Progenitor cell of endocrine pancreas (in vitro differentiated cells): ENCODE measurements at regions not wholly inside any gene's neighbourhood (a gene's known extent, or its start where the extent isn't known, plus 50 kb on each side); places are given as distances from the start of the nearest gene placed in this dataset.
"Not testable (repeated sequence)": the region's sequence is repeated elsewhere in the genome, so short reads cannot be mapped to it uniquely, and the experiment has no call there.

Experiments
- DNase-seq: peaks from one replicate; pipeline ENCODE4 v3.0.0; 2021; ENCODE audit warnings: low spot score; ENCODE audit not compliant: unreplicated experiment
- H3K27ac Mint-ChIP-seq: 2 replicates; pipeline ENCODE4 v1.8.0; 2021; ENCODE audit warnings: mild to moderate bottlenecking, moderate library complexity, mixed read lengths
- H3K27me3 Mint-ChIP-seq: 2 replicates; pipeline ENCODE4 v1.8.0; 2021; ENCODE audit warnings: mixed read lengths
- H3K36me3 Mint-ChIP-seq: 2 replicates; pipeline ENCODE4 v1.8.0; 2022; ENCODE audit warnings: mixed read lengths; ENCODE audit not compliant: insufficient read depth
- H3K4me1 Mint-ChIP-seq: 2 replicates; pipeline ENCODE4 v1.8.0; 2021; ENCODE audit warnings: low read depth, mixed read lengths
- H3K4me3 Mint-ChIP-seq: 2 replicates; pipeline ENCODE4 v1.8.0; 2021; ENCODE audit warnings: low read depth, mild to moderate bottlenecking, moderate library complexity, mixed read lengths
- H3K9me3 Mint-ChIP-seq: 2 replicates; pipeline ENCODE4 v1.8.0; 2021; ENCODE audit warnings: low read depth, mixed read lengths
- TF ChIP-seq, protein P1 (sequence below): fragments of 200-600 bp; sonication (generic); IDR thresholded peaks from one replicate; pipeline ENCODE4 v1.5.0; 2021; ENCODE audit warnings: antibody characterized with exemption, mild to moderate bottlenecking; ENCODE audit not compliant: unreplicated experiment

- DNase-seq: no peak
- H3K27ac Mint-ChIP-seq: no peak overlapping the region
- TF ChIP-seq, protein P1, sequence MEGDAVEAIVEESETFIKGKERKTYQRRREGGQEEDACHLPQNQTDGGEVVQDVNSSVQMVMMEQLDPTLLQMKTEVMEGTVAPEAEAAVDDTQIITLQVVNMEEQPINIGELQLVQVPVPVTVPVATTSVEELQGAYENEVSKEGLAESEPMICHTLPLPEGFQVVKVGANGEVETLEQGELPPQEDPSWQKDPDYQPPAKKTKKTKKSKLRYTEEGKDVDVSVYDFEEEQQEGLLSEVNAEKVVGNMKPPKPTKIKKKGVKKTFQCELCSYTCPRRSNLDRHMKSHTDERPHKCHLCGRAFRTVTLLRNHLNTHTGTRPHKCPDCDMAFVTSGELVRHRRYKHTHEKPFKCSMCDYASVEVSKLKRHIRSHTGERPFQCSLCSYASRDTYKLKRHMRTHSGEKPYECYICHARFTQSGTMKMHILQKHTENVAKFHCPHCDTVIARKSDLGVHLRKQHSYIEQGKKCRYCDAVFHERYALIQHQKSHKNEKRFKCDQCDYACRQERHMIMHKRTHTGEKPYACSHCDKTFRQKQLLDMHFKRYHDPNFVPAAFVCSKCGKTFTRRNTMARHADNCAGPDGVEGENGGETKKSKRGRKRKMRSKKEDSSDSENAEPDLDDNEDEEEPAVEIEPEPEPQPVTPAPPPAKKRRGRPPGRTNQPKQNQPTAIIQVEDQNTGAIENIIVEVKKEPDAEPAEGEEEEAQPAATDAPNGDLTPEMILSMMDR: no peak
- H3K4me1 Mint-ChIP-seq: no peaks in the 10 kb centered on the region
- no peak overlapping the region for H3K4me3 Mint-ChIP-seq
- no peaks in the 10 kb centered on the region for H3K36me3 Mint-ChIP-seq
- H3K27me3 Mint-ChIP-seq: no peaks in the 10 kb centered on the region
- peaks cover 3% of the 10 kb centered on the region for H3K9me3 Mint-ChIP-seq
These were observed 135.2 kb upstream of the ELAC2 start for GRCh38 chr17:13153036-13153435.

- no peak for DNase-seq
- Mint-ChIP-seq H3K9me3 (peaks cover 3% of the 10 kb centered on the region), H3K27me3 (no peaks in the 10 kb centered on the region), H3K27ac (no peak overlapping the region), H3K36me3 (no peaks in the 10 kb centered on the region), H3K4me1 (no peaks in the 10 kb centered on the region), H3K4me3 (no peak overlapping the region)
- TF ChIP-seq, protein P1: no peak
These were observed 134.7 kb upstream of the ELAC2 start for GRCh38 chr17:13152501-13152900.

DNA sequence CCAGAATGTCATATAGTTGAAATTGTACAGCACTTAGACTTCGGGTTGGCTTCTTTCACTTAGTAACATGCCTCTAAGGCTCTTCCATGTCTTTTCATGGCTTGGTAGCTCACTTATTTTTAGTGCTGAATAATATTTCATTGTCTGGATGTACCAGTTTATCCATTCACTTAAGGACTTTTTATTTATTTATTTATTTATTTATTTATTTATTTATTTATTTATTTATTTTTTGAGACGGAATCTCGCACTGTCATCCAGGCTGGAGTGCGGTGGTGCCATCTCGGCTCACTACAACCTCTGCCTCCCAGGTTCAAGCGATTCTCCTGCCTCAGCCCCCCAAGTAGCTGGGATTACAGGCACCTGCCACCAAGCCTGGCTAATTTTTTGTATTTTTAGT, 132.9 kb upstream of the ELAC2 start:
- not testable (repeated sequence) for H3K36me3 Mint-ChIP-seq, H3K4me3 Mint-ChIP-seq, H3K9me3 Mint-ChIP-seq, H3K27me3 Mint-ChIP-seq, DNase-seq, H3K27ac Mint-ChIP-seq, H3K4me1 Mint-ChIP-seq

DNA sequence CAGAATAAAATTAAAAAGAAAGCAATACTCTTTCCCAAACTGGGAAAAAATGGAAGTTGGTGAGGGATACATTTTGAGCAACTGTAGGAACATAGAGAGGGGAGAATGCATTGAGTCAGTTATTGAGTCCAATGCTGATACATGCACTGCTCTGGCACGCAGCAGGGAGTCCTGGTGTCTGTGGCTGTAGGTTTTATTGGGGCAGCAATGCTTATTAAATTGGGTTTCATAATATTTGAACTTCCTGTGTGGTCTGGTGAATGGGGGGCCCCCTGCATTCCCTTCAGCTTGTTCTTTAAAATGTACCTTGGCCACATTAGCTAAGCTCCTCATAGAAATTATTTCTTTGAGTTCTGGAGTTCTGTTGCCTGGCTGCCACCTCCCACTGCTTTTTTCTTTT, 125.2 kb upstream of the ELAC2 start:
- DNase-seq: no peak
- Mint-ChIP-seq H3K27me3 (no peaks in the 10 kb centered on the region), H3K36me3 (peaks cover 6% of the 10 kb centered on the region), H3K27ac (no peak overlapping the region), H3K9me3 (peaks cover 15% of the 10 kb centered on the region), H3K4me3 (no peak overlapping the region), H3K4me1 (peaks cover 4% of the 10 kb centered on the region)
- TF ChIP-seq, protein P1: no peak

DNA sequence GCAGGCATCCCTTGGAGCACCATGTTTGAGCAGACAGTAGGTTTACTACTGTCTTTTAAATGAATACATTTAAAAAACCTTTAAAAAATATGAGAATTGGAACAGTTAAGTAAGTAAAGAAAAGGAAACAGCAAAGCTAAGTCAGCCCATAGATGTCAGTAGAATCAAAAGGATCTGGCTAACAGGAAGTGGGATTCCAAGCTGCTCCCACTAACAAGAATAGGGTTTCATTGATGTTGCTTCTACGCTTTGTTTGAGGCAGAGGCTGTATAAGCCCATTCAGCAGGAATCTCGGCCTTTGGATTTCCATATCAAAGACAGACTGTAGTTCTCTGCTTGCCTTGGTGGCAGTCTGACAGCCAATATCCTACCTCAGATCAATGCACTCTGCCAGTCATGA, 122.9 kb upstream of the ELAC2 start:
- Mint-ChIP-seq H3K36me3 (peaks cover 8% of the 10 kb centered on the region), H3K27me3 (no peaks in the 10 kb centered on the region), H3K4me3 (no peak overlapping the region), H3K9me3 (peaks cover 17% of the 10 kb centered on the region), H3K4me1 (peaks cover 3% of the 10 kb centered on the region), H3K27ac (no peak overlapping the region)
- no peak for DNase-seq
- TF ChIP-seq, protein P1: no peak

DNA sequence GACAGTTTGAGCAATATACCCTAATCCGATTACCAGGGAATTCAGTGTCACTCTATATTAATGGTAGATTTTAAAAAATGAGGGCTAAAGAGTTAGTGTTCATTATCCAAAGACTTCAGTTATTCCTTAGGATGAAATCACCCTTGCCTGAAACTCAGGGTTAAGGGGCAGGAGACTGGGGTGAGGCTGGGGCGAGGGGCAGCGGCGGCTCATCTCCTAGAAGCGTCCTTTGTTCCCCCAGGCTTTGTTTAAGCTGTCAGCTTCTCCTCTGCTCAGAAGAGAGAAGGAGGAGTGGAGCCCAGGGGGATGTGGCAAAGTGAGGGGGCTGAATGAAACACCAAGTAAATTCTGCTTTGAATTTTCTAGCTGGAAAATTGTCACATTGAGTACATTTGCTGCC, 117.7 kb upstream of the ELAC2 start:
- Mint-ChIP-seq H3K4me1 (no peaks in the 10 kb centered on the region), H3K27me3 (peaks cover 2% of the 10 kb centered on the region), H3K4me3 (no peak overlapping the region), H3K36me3 (peaks cover 8% of the 10 kb centered on the region), H3K27ac (no peak overlapping the region), H3K9me3 (peaks cover 17% of the 10 kb centered on the region)
- DNase-seq: no peak
- TF ChIP-seq, protein P1: no peak
